ENCODE measurements at regions not wholly inside any gene's neighbourhood (a gene's known extent, or its start where the extent isn't known, plus 50 kb on each side); places are given as distances from the start of the nearest gene placed in this dataset.

GRCh38 chr9:135251996-135252760 lies 164.7 kb downstream of the OLFM1 start:
- Histone ChIP-seq H2BK120ac (ENCODE audit: low read depth, low read length) (no peak overlapping the region), H3K9ac (ENCODE audit: low read length) (no peak overlapping the region), H3K4me3 (ENCODE audit: low read length) (no peak overlapping the region), H4K5ac (ENCODE audit: low read length) (no peak overlapping the region), H2BK15ac (replicated peaks; ENCODE audit: low read depth) (no peak overlapping the region), H3K4me2 (ENCODE audit: low read length) (no peak overlapping the region), H2AK5ac (ENCODE audit: low read length) (no peak overlapping the region), H3K4me1 (ENCODE audit: control insufficient read depth, low read depth, low read length) (peaks cover 3% of the 10 kb centered on the region), H3K36me3 (ENCODE audit: control insufficient read depth, insufficient read depth, low read length) (no peaks in the 10 kb centered on the region), H3K18ac (ENCODE audit: low read length) (no peak overlapping the region), H3K4ac (ENCODE audit: low read depth, low read length) (no peak overlapping the region), H3K56ac (ENCODE audit: low read length) (peak overlapping the region; percentile 86), H3K79me2 (ENCODE audit: control insufficient read depth, insufficient read depth, low read length) (no peaks in the 10 kb centered on the region), H3K23ac (ENCODE audit: low read length) (no peak overlapping the region), H4K8ac (ENCODE audit: low read depth, low read length) (no peak overlapping the region), H2BK5ac (ENCODE audit: low read length) (no peak overlapping the region), H3K27me3 (ENCODE audit: insufficient read depth, low read length, poor library complexity) (no peaks in the 10 kb centered on the region), H3K27ac (ENCODE audit: low read depth, low read length) (no peak overlapping the region), H3K79me1 (ENCODE audit: low read length) (no peaks in the 10 kb centered on the region)
- no CpG with 5 or more reads among the region's 30 CpGs for WGBS (ENCODE audit: extremely low coverage, insufficient coverage, low lambda C conversion rate)
- no peak for DNase-seq

- no peaks in the 10 kb centered on the region for H3K79me1 ChIP-seq (ENCODE audit: low read length)
- peak overlapping the region; percentile 18 for H3K4me2 ChIP-seq (ENCODE audit: low read length)
- no peak overlapping the region for H4K8ac ChIP-seq (ENCODE audit: low read depth, low read length)
- peak overlapping the region; percentile 63 for H3K9ac ChIP-seq (ENCODE audit: low read length)
- H3K4me1 ChIP-seq (ENCODE audit: control insufficient read depth, low read depth, low read length), result peaks cover 3% of the 10 kb centered on the region
- no peak overlapping the region for H4K5ac ChIP-seq (ENCODE audit: low read length)
- no peak overlapping the region for H3K27ac ChIP-seq (ENCODE audit: low read depth, low read length)
- H3K4me3 ChIP-seq (ENCODE audit: low read length), result no peak overlapping the region
- H3K56ac ChIP-seq (ENCODE audit: low read length), result peak overlapping the region; percentile 86
- DNase-seq, result peak; percentile 18
- no peaks in the 10 kb centered on the region for H3K36me3 ChIP-seq (ENCODE audit: control insufficient read depth, insufficient read depth, low read length)
- H2BK120ac ChIP-seq (ENCODE audit: low read depth, low read length), result no peak overlapping the region
- no peak overlapping the region for H3K18ac ChIP-seq (ENCODE audit: low read length)
- H2BK5ac ChIP-seq (ENCODE audit: low read length), result peak overlapping the region; percentile 63
- H3K27me3 ChIP-seq (ENCODE audit: insufficient read depth, low read length, poor library complexity), result no peaks in the 10 kb centered on the region
- H3K79me2 ChIP-seq (ENCODE audit: control insufficient read depth, insufficient read depth, low read length), result no peaks in the 10 kb centered on the region
- H2BK15ac ChIP-seq (replicated peaks; ENCODE audit: low read depth), result no peak overlapping the region
- peak overlapping the region; percentile 1 for H3K4ac ChIP-seq (ENCODE audit: low read depth, low read length)
- no CpG with 5 or more reads among the region's 9 CpGs for WGBS (ENCODE audit: extremely low coverage, insufficient coverage, low lambda C conversion rate)
- no peak overlapping the region for H2AK5ac ChIP-seq (ENCODE audit: low read length)
- peak overlapping the region; percentile 80 for H3K23ac ChIP-seq (ENCODE audit: low read length)
These were observed 165.5 kb downstream of the OLFM1 start for GRCh38 chr9:135252980-135253304.

- Histone ChIP-seq H3K56ac (ENCODE audit: low read length) (peak overlapping the region; percentile 86), H3K4ac (ENCODE audit: low read depth, low read length) (peak overlapping the region; percentile 1), H3K79me2 (ENCODE audit: control insufficient read depth, insufficient read depth, low read length) (no peaks in the 10 kb centered on the region), H3K18ac (ENCODE audit: low read length) (no peak overlapping the region), H3K4me1 (ENCODE audit: control insufficient read depth, low read depth, low read length) (peaks cover 3% of the 10 kb centered on the region), H4K8ac (ENCODE audit: low read depth, low read length) (no peak overlapping the region), H3K9ac (ENCODE audit: low read length) (peak overlapping the region; percentile 63), H2BK120ac (ENCODE audit: low read depth, low read length) (no peak overlapping the region), H3K4me3 (ENCODE audit: low read length) (no peak overlapping the region), H4K5ac (ENCODE audit: low read length) (no peak overlapping the region), H2AK5ac (ENCODE audit: low read length) (no peak overlapping the region), H3K23ac (ENCODE audit: low read length) (peak overlapping the region; percentile 80), H2BK5ac (ENCODE audit: low read length) (peak overlapping the region; percentile 63), H2BK15ac (replicated peaks; ENCODE audit: low read depth) (no peak overlapping the region), H3K36me3 (ENCODE audit: control insufficient read depth, insufficient read depth, low read length) (no peaks in the 10 kb centered on the region), H3K27me3 (ENCODE audit: insufficient read depth, low read length, poor library complexity) (no peaks in the 10 kb centered on the region), H3K79me1 (ENCODE audit: low read length) (no peaks in the 10 kb centered on the region), H3K4me2 (ENCODE audit: low read length) (peak overlapping the region; percentile 18), H3K27ac (ENCODE audit: low read depth, low read length) (no peak overlapping the region)
- peak; percentile 80 for DNase-seq
- no CpG with 5 or more reads among the region's 31 CpGs for WGBS (ENCODE audit: extremely low coverage, insufficient coverage, low lambda C conversion rate)
These were observed 166.0 kb downstream of the OLFM1 start for GRCh38 chr9:135253305-135254004.

- Histone ChIP-seq H2BK5ac (ENCODE audit: low read length) (no peak overlapping the region), H3K36me3 (ENCODE audit: control insufficient read depth, insufficient read depth, low read length) (no peaks in the 10 kb centered on the region), H3K4me2 (ENCODE audit: low read length) (no peak overlapping the region), H3K18ac (ENCODE audit: low read length) (no peak overlapping the region), H3K56ac (ENCODE audit: low read length) (no peak overlapping the region), H3K4ac (ENCODE audit: low read depth, low read length) (no peak overlapping the region), H3K27me3 (ENCODE audit: insufficient read depth, low read length, poor library complexity) (no peaks in the 10 kb centered on the region), H4K8ac (ENCODE audit: low read depth, low read length) (no peak overlapping the region), H2AK5ac (ENCODE audit: low read length) (no peak overlapping the region), H3K79me1 (ENCODE audit: low read length) (no peaks in the 10 kb centered on the region), H2BK15ac (replicated peaks; ENCODE audit: low read depth) (no peak overlapping the region), H3K27ac (ENCODE audit: low read depth, low read length) (no peak overlapping the region), H4K5ac (ENCODE audit: low read length) (no peak overlapping the region), H3K23ac (ENCODE audit: low read length) (no peak overlapping the region), H3K4me3 (ENCODE audit: low read length) (no peak overlapping the region), H2BK120ac (ENCODE audit: low read depth, low read length) (no peak overlapping the region), H3K79me2 (ENCODE audit: control insufficient read depth, insufficient read depth, low read length) (no peaks in the 10 kb centered on the region), H3K4me1 (ENCODE audit: control insufficient read depth, low read depth, low read length) (peaks cover 3% of the 10 kb centered on the region), H3K9ac (ENCODE audit: low read length) (no peak overlapping the region)
- no peak for DNase-seq
- WGBS (ENCODE audit: extremely low coverage, insufficient coverage, low lambda C conversion rate), result no CpG with 5 or more reads among the region's 25 CpGs
These were observed 166.9 kb downstream of the OLFM1 start for GRCh38 chr9:135254176-135255032.

- Histone ChIP-seq H3K23ac (ENCODE audit: low read length) (no peak overlapping the region), H3K56ac (ENCODE audit: low read length) (peak overlapping the region; percentile 25), H2AK5ac (ENCODE audit: low read length) (no peak overlapping the region), H3K4me3 (ENCODE audit: low read length) (no peak overlapping the region), H3K36me3 (ENCODE audit: control insufficient read depth, insufficient read depth, low read length) (no peaks in the 10 kb centered on the region), H3K4me2 (ENCODE audit: low read length) (no peak overlapping the region), H3K79me2 (ENCODE audit: control insufficient read depth, insufficient read depth, low read length) (no peaks in the 10 kb centered on the region), H3K27me3 (ENCODE audit: insufficient read depth, low read length, poor library complexity) (no peaks in the 10 kb centered on the region), H2BK5ac (ENCODE audit: low read length) (no peak overlapping the region), H4K5ac (ENCODE audit: low read length) (no peak overlapping the region), H3K27ac (ENCODE audit: low read depth, low read length) (no peak overlapping the region), H2BK15ac (replicated peaks; ENCODE audit: low read depth) (no peak overlapping the region), H3K9ac (ENCODE audit: low read length) (no peak overlapping the region), H3K79me1 (ENCODE audit: low read length) (no peaks in the 10 kb centered on the region), H3K4me1 (ENCODE audit: control insufficient read depth, low read depth, low read length) (peaks cover 3% of the 10 kb centered on the region), H3K4ac (ENCODE audit: low read depth, low read length) (no peak overlapping the region), H3K18ac (ENCODE audit: low read length) (no peak overlapping the region), H4K8ac (ENCODE audit: low read depth, low read length) (no peak overlapping the region), H2BK120ac (ENCODE audit: low read depth, low read length) (no peak overlapping the region)
- WGBS (ENCODE audit: extremely low coverage, insufficient coverage, low lambda C conversion rate), result no CpG with 5 or more reads among the region's 23 CpGs
- DNase-seq, result no peak
These were observed 167.8 kb downstream of the OLFM1 start for GRCh38 chr9:135255033-135255840.
